CD14-positive monocyte (primary cell): ENCODE measurements at regions not wholly inside any gene's neighbourhood (a gene's known extent, or its start where the extent isn't known, plus 50 kb on each side); places are given as distances from the start of the nearest gene placed in this dataset.
A peak's percentile ranks its signal among the peaks of the same experiment; 100 is the strongest.

ENCODE experiments used
- DNase-seq, 3 donors: peaks; one replicate each; pipeline ENCODE4 v3.0.0-alpha.2; 2011 to 2022
- H2AFZ ChIP-seq: 2 replicates; pipeline ENCODE4 v1.6.0; 2012; ENCODE audit warnings: mild to moderate bottlenecking, low read depth, low read length, inconsistent platforms; ENCODE audit not compliant: insufficient read depth, poor library complexity, severe bottlenecking
- H3K27ac ChIP-seq, 2 donors: 1 replicate in 1 of 2; 2 replicates in 1 of 2; pipeline ENCODE4 v1.5.1; 2012 to 2013; ENCODE audit warnings: low read length in 2 of 2, control low read depth in 1 of 2, inconsistent platforms in 1 of 2, low read depth in 1 of 2, mild to moderate bottlenecking in 1 of 2
- H3K27me3 ChIP-seq, 2 donors: one replicate each; pipeline versions ENCODE4 v1.6.0 to v1.6.1; 2011 to 2013; ENCODE audit warnings: low read length in 2 of 2; ENCODE audit not compliant: control insufficient read depth in 2 of 2, insufficient read depth in 2 of 2
- H3K36me3 ChIP-seq, 2 donors: replicated peaks in 1 of 2; 1 replicate in 1 of 2; 2 replicates in 1 of 2; pipeline versions ENCODE4 v1.5.1 to v1.6.1; 2012 to 2013; ENCODE audit warnings: low read length in 2 of 2, control low read depth in 1 of 2, inconsistent platforms in 1 of 2, mild to moderate bottlenecking in 1 of 2; ENCODE audit not compliant: insufficient read depth in 2 of 2, control insufficient read depth in 1 of 2
- H3K4me1 ChIP-seq, 2 donors: 1 replicate in 1 of 2; 2 replicates in 1 of 2; pipeline versions ENCODE4 v1.5.1 to v1.6.1; 2012 to 2013; ENCODE audit warnings: low read length in 2 of 2, control low read depth in 1 of 2, inconsistent platforms in 1 of 2, mild to moderate bottlenecking in 1 of 2, moderate library complexity in 1 of 2; ENCODE audit not compliant: insufficient read depth in 2 of 2, control insufficient read depth in 1 of 2
- H3K4me2 ChIP-seq: replicated peaks from 2 replicates; pipeline ENCODE3; 2012; ENCODE audit warnings: low read length, moderate library complexity, mild to moderate bottlenecking; ENCODE audit not compliant: poor library complexity, severe bottlenecking; ENCODE audit errors: extremely low read depth
- H3K4me3 ChIP-seq, 3 experiments: fragments of 200-600 bp in 1 of 3; sonication (generic) in 1 of 3; replicated peaks in 1 of 3; 1 replicate in 2 of 3; 2 replicates in 1 of 3; pipeline ENCODE4 v1.5.1; 2011 to 2013; ENCODE audit warnings: low read length in 3 of 3, mild to moderate bottlenecking in 3 of 3, control low read depth in 2 of 3, low read depth in 2 of 3, inconsistent platforms in 1 of 3, moderate library complexity in 1 of 3
- H3K79me2 ChIP-seq: 2 replicates; pipeline ENCODE4 v1.6.0; 2012; ENCODE audit warnings: mild to moderate bottlenecking, control low read depth, inconsistent platforms, low read length, moderate library complexity; ENCODE audit not compliant: insufficient read depth
- H3K9ac ChIP-seq: 2 replicates; pipeline ENCODE4 v1.6.0; 2017; ENCODE audit warnings: low read length, mild to moderate bottlenecking; ENCODE audit not compliant: insufficient read depth, poor library complexity, severe bottlenecking
- H3K9me3 ChIP-seq, 2 donors: replicated peaks in 1 of 2; 1 replicate in 1 of 2; 2 replicates in 1 of 2; pipeline versions ENCODE4 v1.5.1 to v1.6.1; 2012 to 2013; ENCODE audit warnings: low read length in 2 of 2, control low read depth in 1 of 2; ENCODE audit not compliant: control insufficient read depth in 1 of 2, insufficient read depth in 1 of 2
- H4K20me1 ChIP-seq: 2 replicates; pipeline ENCODE4 v1.6.0; 2012; ENCODE audit warnings: mild to moderate bottlenecking, low read length, control low read depth, moderate library complexity; ENCODE audit not compliant: insufficient read depth
- H3K27ac Mint-ChIP-seq, 7 donors: one replicate each; pipeline ENCODE4 v1.8.0; 2020; ENCODE audit warnings: mild to moderate bottlenecking in 7 of 7, mixed read lengths in 7 of 7, moderate library complexity in 6 of 7, inconsistent platforms in 2 of 7
- H3K27me3 Mint-ChIP-seq, 3 donors: one replicate each; pipeline ENCODE4 v1.8.0; 2021 to 2022; ENCODE audit warnings: low read depth in 3 of 3, mild to moderate bottlenecking in 3 of 3, mixed read lengths in 3 of 3, moderate library complexity in 3 of 3, inconsistent platforms in 1 of 3
- H3K36me3 Mint-ChIP-seq, 2 donors: one replicate each; pipeline ENCODE4 v1.8.0; 2020; ENCODE audit warnings: mixed read lengths in 2 of 2, inconsistent platforms in 1 of 2, mild to moderate bottlenecking in 1 of 2
- H3K4me1 Mint-ChIP-seq: one replicate; pipeline ENCODE4 v1.8.0; 2020; ENCODE audit warnings: mild to moderate bottlenecking, mixed read lengths
- H3K4me3 Mint-ChIP-seq, 2 donors: one replicate each; pipeline ENCODE4 v1.8.0; 2020; ENCODE audit warnings: mild to moderate bottlenecking in 2 of 2, mixed read lengths in 2 of 2, moderate library complexity in 1 of 2
- H3K9me3 Mint-ChIP-seq, 7 donors: one replicate each; pipeline ENCODE4 v1.8.0; 2020 to 2022; ENCODE audit warnings: mixed read lengths in 7 of 7, mild to moderate bottlenecking in 6 of 7, moderate library complexity in 6 of 7, inconsistent platforms in 2 of 7
- WGBS: methylation state at CpG from one replicate; pipeline ENCODE4 v1.1.5; 2013; ENCODE audit warnings: missing lambda C conversion rate; ENCODE audit not compliant: insufficient coverage; 5-methylcytosine and 5-hydroxymethylcytosine counted together
- intact Hi-C, 2 donors: fragments of 100-400 bp; cut with micrococcal nuclease; formaldehyde crosslinking; loops; one replicate each; pipeline versions ENCODE4 v1.15.0 to v1.15.1; 2023
- TF ChIP-seq, protein P1 (sequence below): fragments of 200-600 bp; IDR thresholded peaks from one replicate; pipeline ENCODE4 v1.8.0; 2022; ENCODE audit warnings: antibody characterized with exemption, mild to moderate bottlenecking

- Histone ChIP-seq H4K20me1 (no peaks in the 10 kb centered on the region), H3K9ac (no peak overlapping the region), H3K36me3 (no peaks in the 10 kb centered on the region), H3K4me3 (no peak overlapping the region), H3K79me2 (no peaks in the 10 kb centered on the region), H3K4me1 (no peaks in the 10 kb centered on the region), H3K27me3 (no peaks in the 10 kb centered on the region), H3K4me2 (no peak overlapping the region), H3K27ac (no peak overlapping the region), H3K9me3 (no peaks in the 10 kb centered on the region), H2AFZ (no peak overlapping the region)
- H3K4me3 Mint-ChIP-seq = no peak overlapping the region
- H3K9me3 Mint-ChIP-seq = peaks cover 0 to 4% (median 0%) of the 10 kb centered on the region in 7 donors
- H3K27ac Mint-ChIP-seq = peak overlapping the region in 1 of 7 donors; percentile 17
- TF ChIP-seq, protein P1, sequence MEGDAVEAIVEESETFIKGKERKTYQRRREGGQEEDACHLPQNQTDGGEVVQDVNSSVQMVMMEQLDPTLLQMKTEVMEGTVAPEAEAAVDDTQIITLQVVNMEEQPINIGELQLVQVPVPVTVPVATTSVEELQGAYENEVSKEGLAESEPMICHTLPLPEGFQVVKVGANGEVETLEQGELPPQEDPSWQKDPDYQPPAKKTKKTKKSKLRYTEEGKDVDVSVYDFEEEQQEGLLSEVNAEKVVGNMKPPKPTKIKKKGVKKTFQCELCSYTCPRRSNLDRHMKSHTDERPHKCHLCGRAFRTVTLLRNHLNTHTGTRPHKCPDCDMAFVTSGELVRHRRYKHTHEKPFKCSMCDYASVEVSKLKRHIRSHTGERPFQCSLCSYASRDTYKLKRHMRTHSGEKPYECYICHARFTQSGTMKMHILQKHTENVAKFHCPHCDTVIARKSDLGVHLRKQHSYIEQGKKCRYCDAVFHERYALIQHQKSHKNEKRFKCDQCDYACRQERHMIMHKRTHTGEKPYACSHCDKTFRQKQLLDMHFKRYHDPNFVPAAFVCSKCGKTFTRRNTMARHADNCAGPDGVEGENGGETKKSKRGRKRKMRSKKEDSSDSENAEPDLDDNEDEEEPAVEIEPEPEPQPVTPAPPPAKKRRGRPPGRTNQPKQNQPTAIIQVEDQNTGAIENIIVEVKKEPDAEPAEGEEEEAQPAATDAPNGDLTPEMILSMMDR = no peak
- 100% methylated on average over 2 of the region's 4 CpGs for WGBS
- no peaks in the 10 kb centered on the region for H3K36me3 Mint-ChIP-seq
- no peak for DNase-seq
- H3K4me1 Mint-ChIP-seq = no peaks in the 10 kb centered on the region
- intact Hi-C loops = no loop called here
- peaks cover 0 to 6% (median 2%) of the 10 kb centered on the region in 3 donors for H3K27me3 Mint-ChIP-seq
Observed at GRCh38 chr9:87216036-87216435, 268.7 kb upstream of the GAS1 start.

- no peak overlapping the region for H3K4me2 ChIP-seq
- H3K27me3 ChIP-seq = no peaks in the 10 kb centered on the region
- Mint-ChIP-seq H3K27me3 (peaks cover 0 to 6% (median 2%) of the 10 kb centered on the region in 3 donors), H3K4me3 (no peak overlapping the region), H3K4me1 (no peaks in the 10 kb centered on the region), H3K27ac (no peak overlapping the region), H3K36me3 (no peaks in the 10 kb centered on the region), H3K9me3 (peaks cover 0 to 4% (median 0%) of the 10 kb centered on the region in 7 donors)
- no peaks in the 10 kb centered on the region for H3K36me3 ChIP-seq
- H3K27ac ChIP-seq = no peak overlapping the region
- H3K9ac ChIP-seq = no peak overlapping the region
- no peak overlapping the region for H3K4me3 ChIP-seq
- no peaks in the 10 kb centered on the region for H3K79me2 ChIP-seq
- H4K20me1 ChIP-seq = no peaks in the 10 kb centered on the region
- H3K4me1 ChIP-seq = no peaks in the 10 kb centered on the region
- no peaks in the 10 kb centered on the region for H3K9me3 ChIP-seq
- intact Hi-C loops = no loop called here
- WGBS = 60% methylated on average over 1 of the region's 5 CpGs
- no peak for DNase-seq
- TF ChIP-seq, protein P1 = no peak
- H2AFZ ChIP-seq = no peak overlapping the region
Observed at GRCh38 chr9:87216897-87217455, 269.7 kb upstream of the GAS1 start.
